SK-N-SH (cell line): ENCODE measurements at regions not wholly inside any gene's neighbourhood (a gene's known extent, or its start where the extent isn't known, plus 50 kb on each side); places are given as distances from the start of the nearest gene placed in this dataset.

ENCODE experiments used
- CTCF ChIA-PET: fragments of 300-600, 350-600 bp; formaldehyde crosslinking; extraction: SDS; loops from one replicate; lab custom pipeline; 2021; lab: Yijun Ruan, JAX
- POLR2A ChIA-PET: fragments of 350-600 bp; sonication (Branson Sonifier 250); formaldehyde crosslinking; extraction: SDS; loops from one replicate; lab custom pipeline; 2020; ENCODE audit warnings: antibody characterized with exemption, inconsistent platforms; lab: Yijun Ruan, JAX
- DNase-seq: peaks from one replicate; pipeline ENCODE4 v3.0.0; 2012
- H2AFZ ChIP-seq: fragments of 200-600 bp; sonication (generic); 2 replicates; pipeline ENCODE4 v1.8.1; 2016; ENCODE audit warnings: antibody characterized with exemption, mild to moderate bottlenecking, low read depth
- H3F3A ChIP-seq: fragments of 200-600 bp; sonication (generic); replicated peaks from 2 replicates; pipeline ENCODE3; 2016; ENCODE audit warnings: antibody characterized with exemption, mild to moderate bottlenecking; ENCODE audit not compliant: insufficient read depth
- H3K27ac ChIP-seq, 2 experiments: fragments of 200-500 bp in 1 of 2; fragments of 200-600 bp in 1 of 2; sonication (Bioruptor generic) in 1 of 2; sonication (generic), shearing (Covaris generic) in 1 of 2; 2 replicates each; pipeline versions ENCODE4 v1.5.1 to v1.6.1; 2014 to 2016; ENCODE audit warnings: low read depth in 2 of 2, inconsistent platforms in 1 of 2, low read length in 1 of 2, mild to moderate bottlenecking in 1 of 2, mixed read lengths in 1 of 2
- H3K27me3 ChIP-seq: fragments of 200-600 bp; sonication (generic), shearing (Covaris generic); 2 replicates; pipeline ENCODE4 v1.6.1; 2016; ENCODE audit warnings: mixed run types; ENCODE audit not compliant: insufficient read depth
- H3K36me3 ChIP-seq, 2 experiments: fragments of 200-500 bp in 1 of 2; fragments of 200-600 bp in 1 of 2; sonication (Bioruptor generic) in 1 of 2; sonication (generic) in 1 of 2; replicated peaks in 1 of 2; 2 replicates each; pipeline versions ENCODE3 to v1.5.1; 2014 to 2016; ENCODE audit warnings: low read length in 1 of 2, mild to moderate bottlenecking in 1 of 2; ENCODE audit not compliant: insufficient read depth in 2 of 2, control insufficient read depth in 1 of 2
- H3K4me1 ChIP-seq, 2 experiments: fragments of 200-500 bp in 1 of 2; fragments of 200-600 bp in 1 of 2; sonication (Bioruptor generic) in 1 of 2; sonication (generic), shearing (Covaris generic) in 1 of 2; 2 replicates each; pipeline versions ENCODE4 v1.5.1 to v1.6.1; 2014 to 2016; ENCODE audit warnings: low read depth in 1 of 2, low read length in 1 of 2, mixed run types in 1 of 2; ENCODE audit not compliant: insufficient read depth in 2 of 2, control insufficient read depth in 1 of 2
- H3K4me2 ChIP-seq: fragments of 200-600 bp; sonication (generic), shearing (Covaris generic); 2 replicates; pipeline ENCODE4 v1.6.1; 2017; ENCODE audit warnings: mixed run types
- H3K4me3 ChIP-seq, 2 experiments: fragments of 200-500 bp in 1 of 2; fragments of 200-600 bp in 1 of 2; sonication (Bioruptor generic) in 1 of 2; sonication (generic), shearing (Covaris generic) in 1 of 2; 2 replicates each; pipeline versions ENCODE4 v1.5.1 to v1.8.1; 2014 to 2016; ENCODE audit warnings: low read depth in 2 of 2, inconsistent platforms in 1 of 2, low read length in 1 of 2, mild to moderate bottlenecking in 1 of 2, mixed read lengths in 1 of 2, moderate library complexity in 1 of 2
- H3K79me2 ChIP-seq: fragments of 200-600 bp; sonication (generic); 2 replicates; pipeline ENCODE4 v1.8.1; 2017; ENCODE audit warnings: mild to moderate bottlenecking; ENCODE audit not compliant: insufficient read depth
- H3K9ac ChIP-seq: fragments of 200-600 bp; sonication (generic); 2 replicates; pipeline ENCODE4 v1.6.1; 2017; ENCODE audit warnings: mixed run types
- H3K9me2 ChIP-seq: fragments of 200-600 bp; sonication (generic); 2 replicates; pipeline ENCODE4 v1.6.1; 2017; ENCODE audit warnings: mixed run types
- H3K9me3 ChIP-seq: fragments of 200-600 bp; sonication (generic); 2 replicates; pipeline ENCODE4 v1.6.1; 2017; ENCODE audit warnings: mixed run types, mild to moderate bottlenecking, moderate library complexity
- H4K20me1 ChIP-seq: fragments of 200-600 bp; sonication (generic); 2 replicates; pipeline ENCODE4 v1.6.1; 2017; ENCODE audit warnings: mild to moderate bottlenecking, mixed run types; ENCODE audit not compliant: insufficient read depth
- CHD2 ChIP-seq: fragments of 150-350 bp; IDR thresholded peaks from 2 replicates; pipeline ENCODE4 v1.6.1; 2018; ENCODE audit warnings: low read length; ENCODE audit not compliant: partially characterized antibody
- ELF1 ChIP-seq: IDR thresholded peaks from 2 replicates; pipeline ENCODE4 v1.4.0; 2012
- EZH2phosphoT487 ChIP-seq: fragments of 200-600 bp; sonication (generic); IDR thresholded peaks from 2 replicates; pipeline ENCODE4 v1.6.1; 2017; ENCODE audit warnings: low read depth, mixed run types, mild to moderate bottlenecking, antibody characterized with exemption, moderate library complexity, borderline replicate concordance
- FOSL2 ChIP-seq: IDR thresholded peaks from 2 replicates; pipeline ENCODE4 v1.4.0; 2012; ENCODE audit warnings: low read depth, mild to moderate bottlenecking, moderate library complexity, borderline replicate concordance
- FOXJ3 ChIP-seq: sonication (generic); formaldehyde crosslinking; IDR thresholded peaks from 2 replicates; pipeline ENCODE4 v1.5.1; 2020; ENCODE audit warnings: mild to moderate bottlenecking, missing genetic modification reagents
- FOXM1 ChIP-seq: IDR thresholded peaks from 2 replicates; pipeline ENCODE4 v1.4.0; 2012; ENCODE audit warnings: low read depth, mild to moderate bottlenecking
- GATA2 ChIP-seq: sonication (generic); formaldehyde crosslinking; IDR thresholded peaks from 2 replicates; pipeline ENCODE4 v1.5.0; 2020; ENCODE audit warnings: mild to moderate bottlenecking, missing genetic modification reagents
- JUND ChIP-seq: IDR thresholded peaks from 2 replicates; pipeline ENCODE4 v1.4.0; 2012
- NFIC ChIP-seq: IDR thresholded peaks from 2 replicates; pipeline ENCODE4 v1.4.0; 2012; ENCODE audit warnings: borderline replicate concordance
- NRF1 ChIP-seq: IDR thresholded peaks from 2 replicates; pipeline ENCODE4 v1.6.1; 2012; ENCODE audit warnings: low read depth, mild to moderate bottlenecking, low read length
- PBX3 ChIP-seq: IDR thresholded peaks from 2 replicates; pipeline ENCODE4; 2012
- POLR2AphosphoS5 ChIP-seq: IDR thresholded peaks from 2 replicates; pipeline ENCODE4 v1.6.1; 2012; ENCODE audit warnings: low read depth, low read length
- RAD21 ChIP-seq: IDR thresholded peaks from 2 replicates; pipeline ENCODE4 v1.6.1; 2012; ENCODE audit warnings: mild to moderate bottlenecking, low read length
- RCOR1 ChIP-seq: fragments of 150-350 bp; IDR thresholded peaks from 2 replicates; pipeline ENCODE4 v1.6.1; 2017; ENCODE audit warnings: antibody characterized with exemption, low read length
- SIN3A ChIP-seq: IDR thresholded peaks from 2 replicates; pipeline ENCODE4 v1.6.1; 2012; ENCODE audit warnings: low read depth, mild to moderate bottlenecking, low read length, moderate library complexity, borderline replicate concordance
- SMC3 ChIP-seq: IDR thresholded peaks from 2 replicates; pipeline ENCODE4 v1.6.1; 2012; ENCODE audit warnings: low read depth, low read length, improper control_type of control experiment
- TAF1 ChIP-seq: IDR thresholded peaks from 2 replicates; pipeline ENCODE4 v1.6.1; 2012; ENCODE audit warnings: low read depth, mild to moderate bottlenecking, low read length, moderate library complexity, borderline replicate concordance
- TEAD4 ChIP-seq: IDR thresholded peaks from 2 replicates; pipeline ENCODE4 v1.4.0; 2012; ENCODE audit warnings: mild to moderate bottlenecking, borderline replicate concordance; ENCODE audit not compliant: insufficient read depth
- YY1 ChIP-seq: IDR thresholded peaks from 2 replicates; pipeline ENCODE4 v1.4.0; 2012; ENCODE audit warnings: low read depth, mild to moderate bottlenecking
- ZBTB33 ChIP-seq: IDR thresholded peaks from 2 replicates; pipeline ENCODE4 v1.4.0; 2012; ENCODE audit warnings: low read depth, borderline replicate concordance
- WGBS: methylation state at CpG from one replicate; pipeline ENCODE4 v1.1.6; 2017; ENCODE audit warnings: low lambda C conversion rate; 5-methylcytosine and 5-hydroxymethylcytosine counted together
- TF ChIP-seq, protein P1 (sequence below): IDR thresholded peaks from 2 replicates; pipeline ENCODE4 v1.4.0; 2012; ENCODE audit warnings: low read depth
- TF ChIP-seq, protein P2 (sequence below): fragments of 150-350 bp; IDR thresholded peaks from 2 replicates; pipeline ENCODE4 v1.6.1; 2016; ENCODE audit warnings: mild to moderate bottlenecking, low read depth, low read length
- TF ChIP-seq, protein P3 (sequence below): IDR thresholded peaks from 2 replicates; pipeline ENCODE4 v1.4.0; 2012; ENCODE audit warnings: low read depth, borderline replicate concordance

DNA sequence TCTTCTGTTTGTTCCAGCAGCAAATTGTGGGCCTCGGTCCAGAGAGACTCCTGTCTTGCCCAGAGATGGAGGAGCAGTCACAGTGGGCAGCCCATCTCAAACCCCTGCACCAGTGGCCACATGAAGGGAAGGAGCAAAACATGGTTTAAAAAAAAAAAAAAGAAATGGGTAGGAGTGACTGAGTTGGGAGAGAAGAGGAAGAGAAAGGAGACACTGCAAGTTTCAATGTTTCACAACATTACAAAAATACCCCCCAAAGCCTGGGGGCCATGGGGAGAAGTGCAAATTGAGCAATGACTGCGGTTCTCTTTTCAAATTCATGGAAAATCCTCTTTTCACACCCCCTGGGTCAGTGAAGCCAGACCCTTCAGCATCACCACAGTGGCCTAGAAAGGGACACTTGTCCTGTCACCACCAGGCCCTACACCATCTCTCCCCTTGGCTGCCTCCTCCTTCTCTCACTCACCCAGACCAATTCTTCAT is 117.1 kb downstream of the ZFP36L2 start:
- POLR2A ChIA-PET = no interaction called here
- H3K4me3 ChIP-seq = no peak overlapping the region
- no peaks in the 10 kb centered on the region for H4K20me1 ChIP-seq
- no peaks in the 10 kb centered on the region for H3K36me3 ChIP-seq
- H3K4me1 ChIP-seq = peaks cover 17 to 36% of the 10 kb centered on the region in 2 experiments; a peak in 3 of 4 replicates
- TF ChIP-seq, protein P1, sequence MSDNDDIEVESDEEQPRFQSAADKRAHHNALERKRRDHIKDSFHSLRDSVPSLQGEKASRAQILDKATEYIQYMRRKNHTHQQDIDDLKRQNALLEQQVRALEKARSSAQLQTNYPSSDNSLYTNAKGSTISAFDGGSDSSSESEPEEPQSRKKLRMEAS = no peak
- TF ChIP-seq RCOR1 = no peak
- TF ChIP-seq FOXJ3 (CRISPR knock-in tag) = no peak
- TF ChIP-seq ZBTB33 = no peak
- TF ChIP-seq NRF1 = no peak
- TF ChIP-seq TAF1 = no peak
- TF ChIP-seq FOXM1 = no peak
- TF ChIP-seq YY1 = no peak
- no peak for TF ChIP-seq POLR2AphosphoS5
- TF ChIP-seq EZH2phosphoT487 = no peak
- TF ChIP-seq CHD2 = no peak
- TF ChIP-seq GATA2 (CRISPR knock-in tag) = no peak
- no peak for TF ChIP-seq JUND
- TF ChIP-seq RAD21 = no peak
- TF ChIP-seq NFIC = no peak
- no peaks in the 10 kb centered on the region for H3K79me2 ChIP-seq
- CTCF ChIA-PET = no interaction called here
- H3K9ac ChIP-seq = no peak overlapping the region
- no peak overlapping the region for H3K4me2 ChIP-seq
- H3K9me3 ChIP-seq = no peaks in the 10 kb centered on the region
- no peak for DNase-seq
- 87% methylated on average over 2 of the region's 2 CpGs for WGBS
- H3K9me2 ChIP-seq = no peaks in the 10 kb centered on the region
- H2AFZ ChIP-seq = no peak overlapping the region
- H3K27ac ChIP-seq = no peak overlapping the region
- H3K27me3 ChIP-seq = no peaks in the 10 kb centered on the region
- H3F3A ChIP-seq = peaks cover 7% of the 10 kb centered on the region

- H3K9ac ChIP-seq = no peak overlapping the region
- H3K4me1 ChIP-seq = peaks cover 11 to 28% of the 10 kb centered on the region in 2 experiments; a peak in 3 of 4 replicates
- H3K9me2 ChIP-seq = no peaks in the 10 kb centered on the region
- no peaks in the 10 kb centered on the region for H3F3A ChIP-seq
- no peaks in the 10 kb centered on the region for H3K27me3 ChIP-seq
- no peaks in the 10 kb centered on the region for H4K20me1 ChIP-seq
- WGBS = 86% methylated on average over 4 of the region's 4 CpGs
- H3K9me3 ChIP-seq = no peaks in the 10 kb centered on the region
- no peak overlapping the region for H2AFZ ChIP-seq
- TF ChIP-seq SIN3A (no peak), YY1 (no peak), TAF1 (no peak), TEAD4 (no peak), ELF1 (no peak), FOSL2 (no peak), CHD2 (no peak), SMC3 (no peak), RCOR1 (no peak), PBX3 (no peak)
- TF ChIP-seq, protein P2, sequence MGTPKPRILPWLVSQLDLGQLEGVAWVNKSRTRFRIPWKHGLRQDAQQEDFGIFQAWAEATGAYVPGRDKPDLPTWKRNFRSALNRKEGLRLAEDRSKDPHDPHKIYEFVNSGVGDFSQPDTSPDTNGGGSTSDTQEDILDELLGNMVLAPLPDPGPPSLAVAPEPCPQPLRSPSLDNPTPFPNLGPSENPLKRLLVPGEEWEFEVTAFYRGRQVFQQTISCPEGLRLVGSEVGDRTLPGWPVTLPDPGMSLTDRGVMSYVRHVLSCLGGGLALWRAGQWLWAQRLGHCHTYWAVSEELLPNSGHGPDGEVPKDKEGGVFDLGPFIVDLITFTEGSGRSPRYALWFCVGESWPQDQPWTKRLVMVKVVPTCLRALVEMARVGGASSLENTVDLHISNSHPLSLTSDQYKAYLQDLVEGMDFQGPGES = no peak
- TF ChIP-seq, protein P3, sequence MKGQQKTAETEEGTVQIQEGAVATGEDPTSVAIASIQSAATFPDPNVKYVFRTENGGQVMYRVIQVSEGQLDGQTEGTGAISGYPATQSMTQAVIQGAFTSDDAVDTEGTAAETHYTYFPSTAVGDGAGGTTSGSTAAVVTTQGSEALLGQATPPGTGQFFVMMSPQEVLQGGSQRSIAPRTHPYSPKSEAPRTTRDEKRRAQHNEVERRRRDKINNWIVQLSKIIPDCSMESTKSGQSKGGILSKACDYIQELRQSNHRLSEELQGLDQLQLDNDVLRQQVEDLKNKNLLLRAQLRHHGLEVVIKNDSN = no peak
- TF ChIP-seq, protein P1 = no peak
- ChIA-PET POLR2A (interaction anchor here (1.0 kb wide), 1 partner anchor 298 kb away, joined by 3 read pairs; no protein-coding TSS in a partner anchor), CTCF (no interaction called here)
- no peak overlapping the region for H3K4me2 ChIP-seq
- H3K27ac ChIP-seq = no peak overlapping the region
- no peaks in the 10 kb centered on the region for H3K36me3 ChIP-seq
- DNase-seq = no peak
- no peaks in the 10 kb centered on the region for H3K79me2 ChIP-seq
- H3K4me3 ChIP-seq = no peak overlapping the region
Observed at GRCh38 chr2:43107679-43108078, 118.7 kb downstream of the ZFP36L2 start.
